ENCODE measurements at regions not wholly inside any gene's neighbourhood (a gene's known extent, or its start where the extent isn't known, plus 50 kb on each side); places are given as distances from the start of the nearest gene placed in this dataset.
"Not testable (repeated sequence)": the region's sequence is repeated elsewhere in the genome, so short reads cannot be mapped to it uniquely, and the experiment has no call there.

GRCh38 chr11:39745401-39745800, 1714.1 kb downstream of the LRRC4C start:
- TF ChIP-seq CTCF (IDR thresholded peaks at IDR 0.05) = no peak
- no peak for TF ChIP-seq POLR2A (IDR thresholded peaks at IDR 0.05)
- no peak for TF ChIP-seq EP300 (IDR thresholded peaks at IDR 0.05)
- WGBS, 2 donors = 96% methylated on average over 6 of the region's 6 CpGs
- no peaks in the 10 kb centered on the region for H3K36me3 ChIP-seq
- peaks cover 0 to 7% (median 0%) of the 10 kb centered on the region in 4 donors for H3K9me3 ChIP-seq
- H3K4me1 ChIP-seq = no peaks in the 10 kb centered on the region
- no peak for DNase-seq (ENCODE audit: low spot score in 2 of 2)
- no peaks in the 10 kb centered on the region for H3K27me3 ChIP-seq
- no peak overlapping the region for H3K27ac ChIP-seq
- no peak overlapping the region for H3K4me3 ChIP-seq

- Histone ChIP-seq H3K9me3 (peaks cover 0 to 7% (median 0%) of the 10 kb centered on the region in 4 donors), H3K27ac (no peak overlapping the region), H3K4me3 (no peak overlapping the region), H3K27me3 (no peaks in the 10 kb centered on the region), H3K4me1 (no peaks in the 10 kb centered on the region), H3K36me3 (no peaks in the 10 kb centered on the region)
- 86 to 97% methylated on average over 2 of the region's 2 CpGs for WGBS, 2 donors
- TF ChIP-seq EP300 (IDR thresholded peaks at IDR 0.05) (no peak), CTCF (IDR thresholded peaks at IDR 0.05) (no peak), POLR2A (IDR thresholded peaks at IDR 0.05) (no peak)
- no peak for DNase-seq (ENCODE audit: low spot score in 2 of 2)
Observed at GRCh38 chr11:39741066-39741465, 1718.4 kb downstream of the LRRC4C start.

- not testable (repeated sequence) for DNase-seq (ENCODE audit: low spot score in 2 of 2); H3K9me3 ChIP-seq; H3K36me3 ChIP-seq; H3K27ac ChIP-seq; H3K27me3 ChIP-seq; H3K4me3 ChIP-seq; H3K4me1 ChIP-seq
- 72 to 86% methylated on average over 7 of the region's 7 CpGs for WGBS, 2 donors
Observed at GRCh38 chr11:39736351-39736750, 1723.1 kb downstream of the LRRC4C start.

- H3K36me3 ChIP-seq = no peaks in the 10 kb centered on the region
- no peak overlapping the region for H3K27ac ChIP-seq
- TF ChIP-seq CTCF (IDR thresholded peaks at IDR 0.05) = no peak
- no peak for TF ChIP-seq POLR2A (IDR thresholded peaks at IDR 0.05)
- no peak for TF ChIP-seq EP300 (IDR thresholded peaks at IDR 0.05)
- no peak overlapping the region for H3K4me3 ChIP-seq
- H3K9me3 ChIP-seq = no peaks in the 10 kb centered on the region
- DNase-seq (ENCODE audit: low spot score in 2 of 2) = no peak
- no peaks in the 10 kb centered on the region for H3K27me3 ChIP-seq
- no peaks in the 10 kb centered on the region for H3K4me1 ChIP-seq
Observed at GRCh38 chr11:39732001-39732400, 1727.5 kb downstream of the LRRC4C start.

- Histone ChIP-seq H3K27ac (no peak overlapping the region), H3K4me3 (no peak overlapping the region), H3K4me1 (no peaks in the 10 kb centered on the region), H3K36me3 (no peaks in the 10 kb centered on the region), H3K27me3 (no peaks in the 10 kb centered on the region), H3K9me3 (no peaks in the 10 kb centered on the region)
- 60 to 65% methylated on average over 3 of the region's 3 CpGs for WGBS, 2 donors
- no peak for TF ChIP-seq CTCF (IDR thresholded peaks at IDR 0.05)
- no peak for TF ChIP-seq EP300 (IDR thresholded peaks at IDR 0.05)
- no peak for TF ChIP-seq POLR2A (IDR thresholded peaks at IDR 0.05)
- no peak for DNase-seq (ENCODE audit: low spot score in 2 of 2)
Observed at GRCh38 chr11:39725081-39725480, 1734.4 kb downstream of the LRRC4C start.

GRCh38 chr11:39724404-39724803, 1735.0 kb downstream of the LRRC4C start:
- DNase-seq (ENCODE audit: low spot score in 2 of 2) = no peak
- H3K27me3 ChIP-seq = no peaks in the 10 kb centered on the region
- no peaks in the 10 kb centered on the region for H3K4me1 ChIP-seq
- H3K27ac ChIP-seq = no peak overlapping the region
- H3K36me3 ChIP-seq = no peaks in the 10 kb centered on the region
- no peaks in the 10 kb centered on the region for H3K9me3 ChIP-seq
- TF ChIP-seq CTCF (IDR thresholded peaks at IDR 0.05) = no peak
- TF ChIP-seq POLR2A (IDR thresholded peaks at IDR 0.05) = no peak
- no peak for TF ChIP-seq EP300 (IDR thresholded peaks at IDR 0.05)
- no peak overlapping the region for H3K4me3 ChIP-seq
- 42 to 48% methylated on average over 4 of the region's 4 CpGs for WGBS, 2 donors
